Tibial nerve (tissue), 4 donors: ENCODE measurements at regions not wholly inside any gene's neighbourhood (a gene's known extent, or its start where the extent isn't known, plus 50 kb on each side); places are given as distances from the start of the nearest gene placed in this dataset. TPM values are rescaled to one million over a fixed set of nuclear protein-coding genes. Genes with fewer than 3 reads are reported as not detected.

Experiments used
- DNase-seq, 2 donors: peaks; one replicate each; pipeline ENCODE4 v3.0.0-alpha.2; 2019; ENCODE audit warnings: low spot score in 2 of 2
- H3K27ac ChIP-seq, 4 donors: fragments of 200-600 bp; sonication (generic) in 3 of 4; one replicate each; pipeline ENCODE4 v1.5.1; 2017 to 2019; ENCODE audit warnings: mild to moderate bottlenecking in 1 of 4
- H3K27me3 ChIP-seq, 2 donors: fragments of 200-600 bp; sonication (generic) in 1 of 2; one replicate each; pipeline versions ENCODE4 v1.5.1 to v1.6.0; 2017 to 2019
- H3K36me3 ChIP-seq, 3 donors: fragments of 200-600 bp; sonication (generic); one replicate each; pipeline ENCODE4 v1.5.1; 2018 to 2019
- H3K4me1 ChIP-seq, 4 donors: fragments of 200-600 bp; sonication (generic) in 3 of 4; one replicate each; pipeline ENCODE4 v1.5.1; 2017 to 2019
- H3K4me3 ChIP-seq, 4 donors: fragments of 200-600 bp; sonication (generic) in 3 of 4; one replicate each; pipeline ENCODE4 v1.5.1; 2017 to 2019; ENCODE audit warnings: mild to moderate bottlenecking in 1 of 4, moderate library complexity in 1 of 4
- H3K9me3 ChIP-seq, 4 donors: fragments of 200-600 bp; sonication (generic) in 3 of 4; one replicate each; pipeline ENCODE4 v1.5.1; 2017 to 2019
- EP300 ChIP-seq, 2 donors: sonication (generic); formaldehyde crosslinking; IDR thresholded peaks; one replicate each; pipeline ENCODE4 v1.6.1; 2017; ENCODE audit warnings: antibody characterized with exemption in 2 of 2, mild to moderate bottlenecking in 1 of 2
- POLR2A ChIP-seq, 2 donors: fragments of 450-650 bp; IDR thresholded peaks; one replicate each; pipeline ENCODE4 v1.6.1; 2017; ENCODE audit warnings: antibody characterized with exemption in 2 of 2, mild to moderate bottlenecking in 2 of 2, moderate library complexity in 2 of 2
- WGBS, 2 donors: methylation state at CpG; one replicate each; pipeline ENCODE4 v1.1.5; 2018; 5-methylcytosine and 5-hydroxymethylcytosine counted together
- small RNA-seq: library from RNA; depleted of rRNA; stranded (forward); fragments of <200 nt; gene quantifications from one replicate; pipeline ENCODE3, GENCODE V24; 2016
- TF ChIP-seq, protein P1 (sequence below), 5 experiments: fragments of 200-600 bp in 3 of 5; fragments of 450-650 bp in 2 of 5; sonication (generic) in 3 of 5; IDR thresholded peaks; one replicate each; pipeline ENCODE4 v1.5.1; 2016 to 2019; ENCODE audit warnings: antibody characterized with exemption in 5 of 5, mild to moderate bottlenecking in 3 of 5, moderate library complexity in 2 of 5

- Histone ChIP-seq H3K27me3 (no peaks in the 10 kb centered on the region), H3K9me3 (peaks cover 0 to 3% (median 0%) of the 10 kb centered on the region in 4 donors), H3K4me1 (no peaks in the 10 kb centered on the region), H3K36me3 (no peaks in the 10 kb centered on the region), H3K4me3 (no peak overlapping the region), H3K27ac (no peak overlapping the region)
- no peak for TF ChIP-seq POLR2A (IDR thresholded peaks at IDR 0.05)
- TF ChIP-seq, protein P1, sequence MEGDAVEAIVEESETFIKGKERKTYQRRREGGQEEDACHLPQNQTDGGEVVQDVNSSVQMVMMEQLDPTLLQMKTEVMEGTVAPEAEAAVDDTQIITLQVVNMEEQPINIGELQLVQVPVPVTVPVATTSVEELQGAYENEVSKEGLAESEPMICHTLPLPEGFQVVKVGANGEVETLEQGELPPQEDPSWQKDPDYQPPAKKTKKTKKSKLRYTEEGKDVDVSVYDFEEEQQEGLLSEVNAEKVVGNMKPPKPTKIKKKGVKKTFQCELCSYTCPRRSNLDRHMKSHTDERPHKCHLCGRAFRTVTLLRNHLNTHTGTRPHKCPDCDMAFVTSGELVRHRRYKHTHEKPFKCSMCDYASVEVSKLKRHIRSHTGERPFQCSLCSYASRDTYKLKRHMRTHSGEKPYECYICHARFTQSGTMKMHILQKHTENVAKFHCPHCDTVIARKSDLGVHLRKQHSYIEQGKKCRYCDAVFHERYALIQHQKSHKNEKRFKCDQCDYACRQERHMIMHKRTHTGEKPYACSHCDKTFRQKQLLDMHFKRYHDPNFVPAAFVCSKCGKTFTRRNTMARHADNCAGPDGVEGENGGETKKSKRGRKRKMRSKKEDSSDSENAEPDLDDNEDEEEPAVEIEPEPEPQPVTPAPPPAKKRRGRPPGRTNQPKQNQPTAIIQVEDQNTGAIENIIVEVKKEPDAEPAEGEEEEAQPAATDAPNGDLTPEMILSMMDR (IDR thresholded peaks at IDR 0.05) = no peak
- no peak for TF ChIP-seq EP300 (IDR thresholded peaks at IDR 0.05)
- WGBS, 2 donors = 51 to 55% methylated on average over 2 of the region's 2 CpGs
- DNase-seq = no peak
These were observed 51.4 kb upstream of the GABRA2 start for GRCh38 chr4:46441136-46441859.

Small RNA genes lying in the stretch of these regions (small RNA-seq; reads per million reads assigned to genes)
- not detected for gene RNU6-412P
